ENCODE measurements at regions not wholly inside any gene's neighbourhood (a gene's known extent, or its start where the extent isn't known, plus 50 kb on each side); places are given as distances from the start of the nearest gene placed in this dataset.

- in situ Hi-C loops (cut with HindIII; ENCODE audit: extremely low pct_ligation_motif_present, low pct_unique_long_range_greater_than_20kb): no loop called here
- no peak for ATAC-seq
Observed at GRCh38 chr4:13184199-13184598, 299.9 kb downstream of the RAB28 start.

GRCh38 chr4:13182133-13182532 lies 302.0 kb downstream of the RAB28 start:
- intact Hi-C loops (cut with micrococcal nuclease; ENCODE audit: unreplicated experiment): loop anchor here (5.0 kb wide), 1 partner anchor 330 kb away; no protein-coding TSS in a partner anchor
- no peaks in the 10 kb centered on the region for H3K36me3 ChIP-seq (replicated peaks in 1 of 2; ENCODE audit: control insufficient read depth in 1 of 2, insufficient read depth in 2 of 2, low read length in 2 of 2)
- H3K9ac ChIP-seq (ENCODE audit: insufficient read depth, low read depth, low read length): no peak overlapping the region
- H4K20me1 ChIP-seq (ENCODE audit: insufficient read depth, low read length): no peaks in the 10 kb centered on the region
- CTCF ChIA-PET (ENCODE audit: low intra/inter-chr PET ratio, low total read pairs): no interaction called here
- DNase-seq (ENCODE audit: low spot score) (no peak), FAIRE-seq (no peak), ATAC-seq (no peak)
- H3K27ac ChIP-seq (ENCODE audit: extremely low read length, insufficient read depth, low read length): no peak overlapping the region
- H3K79me2 ChIP-seq (ENCODE audit: insufficient read depth, low read length): no peaks in the 10 kb centered on the region
- H3K27me3 ChIP-seq (ENCODE audit: control insufficient read depth in 1 of 2, insufficient read depth in 2 of 2, low read length in 2 of 2): no peaks in the 10 kb centered on the region
- no peak overlapping the region for H3K4me3 ChIP-seq (replicated peaks in 1 of 3; ENCODE audit: insufficient read depth in 1 of 3, low read depth in 2 of 3, low read length in 3 of 3)
- H2AFZ ChIP-seq (ENCODE audit: low read length): no peak overlapping the region
- no peaks in the 10 kb centered on the region for H3K9me3 ChIP-seq (ENCODE audit: low read length)
- no peak overlapping the region for H3K4me2 ChIP-seq (ENCODE audit: low read depth, low read length)
- H3K4me1 ChIP-seq (ENCODE audit: insufficient read depth, low read length): no peaks in the 10 kb centered on the region; the same call in 1 of the 2 replicates
- BruUV-seq (replicated peaks): no TSS peak
- in situ Hi-C loops (cut with HindIII; ENCODE audit: extremely low pct_ligation_motif_present, low pct_unique_long_range_greater_than_20kb): no loop called here
- POLR2A ChIA-PET: no interaction called here
- TF ChIP-seq NFRKB (IDR thresholded peaks at IDR 0.05): no peak
- TF ChIP-seq SIN3A (IDR thresholded peaks at IDR 0.05; ENCODE audit: borderline replicate concordance, low read depth, low read length): no peak
- TF ChIP-seq CHD4 (IDR thresholded peaks at IDR 0.05; ENCODE audit: borderline replicate concordance, low read length): no peak
- no peak for TF ChIP-seq E2F5 (CRISPR knock-in tag; conservative IDR thresholded peaks at IDR 0.05)
- no peak for TF ChIP-seq ZNF724P (CRISPR knock-in tag; IDR thresholded peaks at IDR 0.05; ENCODE audit: borderline replicate concordance)
- TF ChIP-seq CHCHD3 (CRISPR knock-in tag; IDR thresholded peaks at IDR 0.05): no peak
- TF ChIP-seq NR0B2 (CRISPR knock-in tag; IDR thresholded peaks at IDR 0.05): no peak
- TF ChIP-seq PHF21A (CRISPR knock-in tag; IDR thresholded peaks at IDR 0.05): no peak
- TF ChIP-seq MIER3 (CRISPR knock-in tag; IDR thresholded peaks at IDR 0.05; ENCODE audit: borderline replicate concordance): no peak
- TF ChIP-seq TFE3 (CRISPR knock-in tag; IDR thresholded peaks at IDR 0.05): no peak
- TF ChIP-seq ZFYVE20 (CRISPR knock-in tag; IDR thresholded peaks at IDR 0.05; ENCODE audit: borderline replicate concordance, low read depth): no peak
- no peak for TF ChIP-seq ZNF276 (CRISPR knock-in tag; IDR thresholded peaks at IDR 0.05; ENCODE audit: low read depth)
- no peak for TF ChIP-seq SATB2 (CRISPR knock-in tag; IDR thresholded peaks at IDR 0.05)
- TF ChIP-seq STAT5B (CRISPR knock-in tag; IDR thresholded peaks at IDR 0.05): no peak
- TF ChIP-seq PITX1 (CRISPR knock-in tag; IDR thresholded peaks at IDR 0.05): no peak

More at GRCh38 chr4:13184199-13184598, 299.9 kb downstream of the RAB28 start:
- ChIA-PET POLR2A (no interaction called here), CTCF (ENCODE audit: low intra/inter-chr PET ratio, low total read pairs) (no interaction called here)
- H3K4me1 ChIP-seq (ENCODE audit: insufficient read depth, low read length): no peaks in the 10 kb centered on the region; the same call in 1 of the 2 replicates
- H3K27ac ChIP-seq (ENCODE audit: extremely low read length, insufficient read depth, low read length): no peak overlapping the region
- no peak overlapping the region for H3K4me2 ChIP-seq (ENCODE audit: low read depth, low read length)
- no peaks in the 10 kb centered on the region for H4K20me1 ChIP-seq (ENCODE audit: insufficient read depth, low read length)
- no TSS peak for BruUV-seq (replicated peaks)
- no peak for DNase-seq (ENCODE audit: low spot score)
- 83% methylated on average over 2 of the region's 2 CpGs for WGBS (ENCODE audit: low lambda C conversion rate)
- H3K27me3 ChIP-seq (ENCODE audit: control insufficient read depth in 1 of 2, insufficient read depth in 2 of 2, low read length in 2 of 2): no peaks in the 10 kb centered on the region
- no peaks in the 10 kb centered on the region for H3K36me3 ChIP-seq (replicated peaks in 1 of 2; ENCODE audit: control insufficient read depth in 1 of 2, insufficient read depth in 2 of 2, low read length in 2 of 2)
- no peak overlapping the region for H3K9ac ChIP-seq (ENCODE audit: insufficient read depth, low read depth, low read length)
- H3K79me2 ChIP-seq (ENCODE audit: insufficient read depth, low read length): no peaks in the 10 kb centered on the region
- TF ChIP-seq TAF1 (CRISPR knock-in tag; IDR thresholded peaks at IDR 0.05): no peak
- TF ChIP-seq ZNF331 (CRISPR knock-in tag; IDR thresholded peaks at IDR 0.05): peak; percentile 93
- no peaks in the 10 kb centered on the region for H3K9me3 ChIP-seq (ENCODE audit: low read length)
- FAIRE-seq: no peak
- intact Hi-C loops (cut with micrococcal nuclease; ENCODE audit: unreplicated experiment): loop anchor here (5.0 kb wide), 1 partner anchor 332 kb away; no protein-coding TSS in a partner anchor
- H2AFZ ChIP-seq (ENCODE audit: low read length): no peak overlapping the region
- no peak overlapping the region for H3K4me3 ChIP-seq (replicated peaks in 1 of 3; ENCODE audit: insufficient read depth in 1 of 3, low read depth in 2 of 3, low read length in 3 of 3)

All from HepG2 (cell line).